ENCODE measurements at regions not wholly inside any gene's neighbourhood (a gene's known extent, or its start where the extent isn't known, plus 50 kb on each side); places are given as distances from the start of the nearest gene placed in this dataset.
"Not testable (repeated sequence)": the region's sequence is repeated elsewhere in the genome, so short reads cannot be mapped to it uniquely, and the experiment has no call there.

- no peak for DNase-seq (ENCODE audit: low read depth in 1 of 2, low spot score in 1 of 2)
These were observed 127.1 kb upstream of the PTPRZ1 start for GRCh38 chr7:121745856-121746255.

GRCh38 chr7:121744877-121745276 lies 128.1 kb upstream of the PTPRZ1 start:
- DNase-seq (ENCODE audit: low read depth in 1 of 2, low spot score in 1 of 2), result no peak

GRCh38 chr7:121744319-121744718 lies 128.6 kb upstream of the PTPRZ1 start:
- no peak for DNase-seq (ENCODE audit: low read depth in 1 of 2, low spot score in 1 of 2)

GRCh38 chr7:121741896-121742295 lies 131.1 kb upstream of the PTPRZ1 start:
- no peak for DNase-seq (ENCODE audit: low read depth in 1 of 2, low spot score in 1 of 2)

GRCh38 chr7:121739465-121739864 lies 133.5 kb upstream of the PTPRZ1 start:
- no peak for DNase-seq (ENCODE audit: low read depth in 1 of 2, low spot score in 1 of 2)

GRCh38 chr7:121730869-121731268 lies 142.1 kb upstream of the PTPRZ1 start:
- DNase-seq (ENCODE audit: low read depth in 1 of 2, low spot score in 1 of 2), result no peak

- no peak for DNase-seq (ENCODE audit: low read depth in 1 of 2, low spot score in 1 of 2)
These were observed 158.2 kb upstream of the PTPRZ1 start for GRCh38 chr7:121714559-121715303.

GRCh38 chr7:121712961-121713360 lies 160.0 kb upstream of the PTPRZ1 start:
- DNase-seq (ENCODE audit: low read depth in 1 of 2, low spot score in 1 of 2), result not testable (repeated sequence)

GRCh38 chr7:121697731-121698316 lies 175.1 kb upstream of the PTPRZ1 start:
- no peak for DNase-seq (ENCODE audit: low read depth in 1 of 2, low spot score in 1 of 2)

- DNase-seq (ENCODE audit: low read depth in 1 of 2, low spot score in 1 of 2), result no peak
These were observed 176.0 kb upstream of the PTPRZ1 start for GRCh38 chr7:121696954-121697353.

GRCh38 chr7:121689749-121690148 lies 183.2 kb upstream of the PTPRZ1 start:
- DNase-seq (ENCODE audit: low read depth in 1 of 2, low spot score in 1 of 2), result no peak

GRCh38 chr7:121681700-121682099 lies 191.3 kb upstream of the PTPRZ1 start:
- DNase-seq (ENCODE audit: low read depth in 1 of 2, low spot score in 1 of 2), result no peak

GRCh38 chr7:121676168-121676567 lies 196.8 kb upstream of the PTPRZ1 start:
- no peak for DNase-seq (ENCODE audit: low read depth in 1 of 2, low spot score in 1 of 2)

GRCh38 chr7:121674455-121674854 lies 198.5 kb upstream of the PTPRZ1 start:
- DNase-seq (ENCODE audit: low read depth in 1 of 2, low spot score in 1 of 2), result not testable (repeated sequence)

- no peak for DNase-seq (ENCODE audit: low read depth in 1 of 2, low spot score in 1 of 2)
These were observed 203.8 kb upstream of the PTPRZ1 start for GRCh38 chr7:121669144-121669543.

- no peak for DNase-seq (ENCODE audit: low read depth in 1 of 2, low spot score in 1 of 2)
These were observed 206.7 kb upstream of the PTPRZ1 start for GRCh38 chr7:121666306-121666705.

- no peak for DNase-seq (ENCODE audit: low read depth in 1 of 2, low spot score in 1 of 2)
These were observed 229.6 kb upstream of the PTPRZ1 start for GRCh38 chr7:121643320-121643719.

GRCh38 chr7:121639705-121640104 lies 233.3 kb upstream of the PTPRZ1 start:
- no peak for DNase-seq (ENCODE audit: low read depth in 1 of 2, low spot score in 1 of 2)

- DNase-seq (ENCODE audit: low read depth in 1 of 2, low spot score in 1 of 2), result no peak
These were observed 234.7 kb upstream of the PTPRZ1 start for GRCh38 chr7:121638286-121638685.

GRCh38 chr7:121634356-121634755 lies 238.2 kb upstream of the FAM3C start:
- no peak for DNase-seq (ENCODE audit: low read depth in 1 of 2, low spot score in 1 of 2)

- no peak for DNase-seq (ENCODE audit: low read depth in 1 of 2, low spot score in 1 of 2)
These were observed 237.1 kb upstream of the FAM3C start for GRCh38 chr7:121633186-121633585.

- DNase-seq (ENCODE audit: low read depth in 1 of 2, low spot score in 1 of 2), result no peak
These were observed 228.8 kb upstream of the FAM3C start for GRCh38 chr7:121624958-121625357.
